ENCODE measurements at regions not wholly inside any gene's neighbourhood (a gene's known extent, or its start where the extent isn't known, plus 50 kb on each side); places are given as distances from the start of the nearest gene placed in this dataset.

- peak; percentile 41 for DNase-seq
These were observed 162.8 kb downstream of the SREK1 start for GRCh38 chr5:66306844-66307315.

DNA sequence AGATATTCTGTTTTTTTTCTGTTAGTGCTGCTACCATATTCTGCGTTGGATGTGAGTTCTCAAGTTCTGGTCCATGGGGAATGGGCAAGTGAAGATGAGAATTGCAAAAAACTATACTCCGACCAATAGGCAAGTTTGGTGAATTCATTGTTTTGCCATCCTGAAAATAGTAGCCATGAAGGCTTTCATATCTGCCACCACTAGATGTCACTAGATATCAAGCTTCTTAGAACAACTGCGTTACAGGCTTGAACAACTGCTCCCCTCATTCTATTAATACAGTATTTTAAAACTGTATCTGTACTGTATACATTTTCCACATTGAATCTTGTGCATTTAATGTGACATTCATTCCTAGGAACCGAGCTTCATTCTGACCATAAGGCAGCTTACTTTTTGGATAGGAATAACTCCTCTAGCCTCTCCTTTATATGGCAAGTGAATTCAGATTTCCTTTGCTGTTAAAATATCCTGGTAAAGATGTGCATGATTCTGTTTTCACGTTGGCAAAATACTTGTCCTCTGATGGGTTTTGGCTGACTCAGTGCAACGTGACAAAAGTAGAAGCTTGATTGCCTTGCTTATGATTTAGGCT, 163.6 kb downstream of the SREK1 start:
- DNase-seq = peak; percentile 71

GRCh38 chr5:66312266-66312665, 168.2 kb downstream of the SREK1 start:
- no peak for DNase-seq

DNA sequence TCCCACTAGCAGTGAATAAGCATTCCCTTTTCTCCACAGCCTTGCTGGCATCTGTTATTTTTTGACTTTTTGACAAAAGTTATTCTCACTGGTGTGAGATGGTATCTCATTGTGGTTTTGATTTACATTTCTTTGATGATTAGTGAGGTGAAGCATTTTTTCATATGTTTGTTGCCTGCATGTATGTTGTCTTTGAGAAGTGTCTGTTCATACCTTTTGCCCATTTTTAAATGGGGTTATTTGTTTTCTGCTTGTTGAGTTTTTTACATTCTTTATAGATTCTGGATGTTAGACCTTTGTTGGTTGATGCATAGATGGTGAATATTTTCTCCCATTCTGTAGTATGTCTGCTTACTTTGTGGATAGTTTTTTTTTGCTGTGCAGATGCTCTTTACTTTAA, 171.7 kb downstream of the SREK1 start:
- no peak for DNase-seq

GRCh38 chr5:66322786-66323528, 178.9 kb downstream of the SREK1 start:
- DNase-seq = no peak

- no peak for DNase-seq
These were observed 179.4 kb downstream of the SREK1 start for GRCh38 chr5:66323529-66323895.

DNA sequence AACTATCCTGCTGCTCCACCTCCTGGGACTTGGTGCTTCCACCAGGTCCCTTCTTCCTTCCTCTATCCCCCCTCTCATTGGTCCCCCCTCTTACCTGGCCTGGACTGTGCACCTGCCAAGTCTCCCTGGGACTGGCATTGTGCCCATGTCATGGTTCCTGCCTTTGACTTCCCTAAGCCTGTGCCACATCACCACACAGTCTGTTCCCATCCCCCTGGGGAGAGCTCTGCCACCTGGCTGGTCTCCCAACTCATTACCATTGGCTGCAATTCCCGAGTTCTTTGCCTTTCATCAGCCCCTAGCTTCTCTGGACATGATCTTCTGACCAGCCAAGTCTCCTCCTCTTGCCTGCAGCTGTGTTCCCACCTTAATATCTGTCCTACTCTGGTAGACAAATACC, 180.3 kb downstream of the SREK1 start:
- no peak for DNase-seq

GRCh38 chr5:66326276-66326675, 182.2 kb downstream of the SREK1 start:
- DNase-seq = no peak

DNA sequence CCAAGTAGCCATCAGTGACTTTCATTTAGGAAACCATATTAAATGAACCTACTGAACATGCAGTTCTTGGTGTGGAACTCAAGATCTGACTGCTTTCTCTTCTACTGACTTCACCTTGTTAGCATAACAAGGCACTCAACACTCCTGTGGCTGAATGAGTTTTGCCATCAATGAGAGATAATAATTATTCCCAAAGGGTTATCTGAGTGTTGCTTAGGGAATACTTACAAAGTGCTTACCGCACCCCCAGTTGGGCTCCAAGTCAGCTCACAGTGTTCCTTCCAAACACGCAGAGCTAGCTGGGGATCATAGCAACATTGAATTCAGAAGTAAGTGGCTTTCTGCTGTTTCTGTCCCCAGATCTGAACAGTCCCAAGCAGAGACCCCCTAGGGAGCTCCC, 182.9 kb downstream of the SREK1 start:
- no peak for DNase-seq

GRCh38 chr5:66329078-66329477, 185.0 kb downstream of the SREK1 start:
- no peak for DNase-seq

DNA sequence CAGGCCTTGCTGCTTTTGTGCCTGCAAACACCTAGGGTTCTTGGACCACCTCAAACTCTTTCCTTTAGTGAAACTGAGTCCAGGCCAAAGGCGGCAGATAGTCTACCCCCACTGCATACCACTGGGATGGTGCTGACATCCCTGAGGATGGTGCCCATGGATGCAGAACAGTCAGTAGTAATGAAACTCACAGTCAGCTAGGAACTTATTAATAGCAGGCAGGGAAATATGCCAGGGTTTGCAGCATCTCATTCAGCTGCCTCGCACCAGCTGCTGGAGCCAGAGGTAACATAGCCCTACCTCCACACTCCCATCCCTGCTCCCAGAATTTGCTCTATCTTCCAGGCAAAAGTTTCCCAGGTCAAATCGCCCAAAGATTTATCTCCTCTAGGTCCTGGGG, 189.1 kb downstream of the SREK1 start:
- no peak for DNase-seq

DNA sequence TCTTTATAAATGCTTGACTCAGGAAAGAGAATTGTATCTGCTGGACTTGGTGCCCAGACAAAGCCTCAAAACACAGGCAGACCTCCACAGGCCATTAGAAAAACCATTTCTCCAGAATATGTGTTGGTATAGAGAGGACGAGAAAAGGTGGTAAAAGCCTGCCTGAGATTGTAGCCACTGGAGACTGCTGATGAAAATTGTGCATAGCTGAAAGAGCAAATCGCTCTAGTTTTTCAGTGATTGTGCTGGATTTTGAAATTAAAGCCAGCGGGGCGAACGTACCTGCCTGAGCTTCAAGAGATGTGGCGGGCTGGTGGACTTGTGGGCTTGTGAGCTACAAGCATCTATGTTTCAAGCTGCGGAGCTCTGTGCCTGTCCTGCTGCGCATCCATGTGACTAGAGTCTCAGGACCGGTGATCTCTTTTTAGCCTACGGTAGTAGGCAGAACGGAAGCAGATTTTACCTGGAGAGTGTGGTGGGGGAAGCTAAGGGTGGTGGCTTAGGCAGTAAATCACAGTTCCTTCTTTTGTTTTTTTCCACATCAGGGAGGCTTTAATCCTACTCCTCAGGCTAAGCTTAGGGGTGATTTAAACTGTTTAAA, 193.6 kb downstream of the SREK1 start:
- DNase-seq = no peak

DNA sequence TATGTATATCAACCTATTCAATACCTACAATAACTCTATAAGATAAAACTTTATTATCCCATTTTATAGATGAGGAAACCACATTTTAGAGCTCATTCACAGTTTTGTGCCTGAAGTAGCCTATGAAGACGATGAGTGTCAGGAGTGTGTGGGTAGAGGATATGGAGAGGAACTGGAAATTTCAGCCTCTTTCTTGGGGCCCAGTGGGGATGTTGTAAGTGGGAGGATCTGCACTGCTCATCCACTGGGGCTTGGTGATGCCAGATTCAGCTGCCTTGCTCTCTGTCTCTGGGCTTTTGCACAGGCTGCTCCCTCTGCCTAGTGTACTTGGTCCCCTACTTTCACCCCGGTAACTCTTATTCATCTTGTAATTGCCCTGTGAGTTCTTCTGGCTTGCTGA, 194.7 kb downstream of the SREK1 start:
- no peak for DNase-seq

DNA sequence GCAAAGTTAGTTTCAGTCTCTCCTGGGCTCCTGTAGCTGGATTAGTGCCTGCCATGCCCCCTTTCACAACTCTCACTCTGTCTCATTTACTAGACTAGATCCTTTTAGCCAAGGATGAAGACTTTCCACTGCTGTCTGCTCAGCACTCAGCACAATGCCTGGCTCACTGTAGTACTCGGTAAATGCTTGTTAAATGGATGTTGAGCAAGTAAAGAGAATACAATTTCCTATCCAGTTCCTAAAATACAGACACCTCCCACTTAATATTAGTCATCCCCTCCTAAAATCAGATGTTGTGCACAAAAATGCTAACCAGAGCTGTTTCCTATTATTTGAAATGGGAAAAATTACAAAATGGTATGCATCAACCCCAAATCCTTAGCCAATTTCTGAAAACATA, 195.8 kb downstream of the SREK1 start:
- DNase-seq = no peak

DNA sequence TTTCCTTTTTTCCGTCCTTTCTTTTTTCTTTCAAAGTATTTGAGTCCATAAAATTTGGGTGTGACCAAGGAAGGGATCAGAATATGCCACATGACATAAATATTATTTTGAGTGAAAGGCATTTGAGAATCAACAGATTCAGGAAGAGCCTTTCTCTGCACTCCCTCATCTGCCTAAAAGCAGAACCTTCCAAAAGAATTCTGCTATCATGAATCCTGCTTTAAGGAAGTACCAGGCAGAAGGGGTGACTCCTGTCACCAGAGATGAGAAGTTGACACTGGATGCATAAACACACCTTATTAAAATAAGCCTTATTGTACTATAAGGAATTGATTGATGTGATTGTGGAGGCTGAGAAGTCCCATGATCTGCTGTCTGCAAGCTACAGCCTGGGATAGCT, 196.7 kb downstream of the SREK1 start:
- no peak for DNase-seq

DNA sequence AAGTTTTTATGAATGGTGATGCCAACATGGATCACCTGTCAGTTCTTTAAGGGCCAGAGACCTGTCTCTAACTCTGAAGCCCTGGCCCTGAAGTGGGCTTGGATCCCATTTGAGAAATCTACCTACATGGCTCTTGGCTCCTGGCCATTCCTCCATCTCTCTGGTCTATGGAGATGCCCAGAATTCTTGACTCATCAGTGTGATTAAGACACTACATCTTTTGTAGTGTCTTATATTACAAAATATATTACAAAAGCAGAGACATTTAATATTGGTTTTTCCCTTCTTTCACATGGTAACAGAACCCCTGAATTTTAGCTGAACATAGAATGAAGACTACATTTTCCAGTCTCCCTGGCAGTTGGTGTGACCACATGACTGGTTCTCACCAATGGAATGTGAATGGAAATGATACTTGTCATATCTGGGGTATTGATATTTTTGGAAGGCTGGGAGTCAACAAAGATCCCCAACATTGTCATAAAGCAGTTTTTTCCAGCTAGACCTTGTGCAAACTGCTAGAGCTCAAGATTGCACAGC, 198.3 kb downstream of the SREK1 start:
- no peak for DNase-seq

DNA sequence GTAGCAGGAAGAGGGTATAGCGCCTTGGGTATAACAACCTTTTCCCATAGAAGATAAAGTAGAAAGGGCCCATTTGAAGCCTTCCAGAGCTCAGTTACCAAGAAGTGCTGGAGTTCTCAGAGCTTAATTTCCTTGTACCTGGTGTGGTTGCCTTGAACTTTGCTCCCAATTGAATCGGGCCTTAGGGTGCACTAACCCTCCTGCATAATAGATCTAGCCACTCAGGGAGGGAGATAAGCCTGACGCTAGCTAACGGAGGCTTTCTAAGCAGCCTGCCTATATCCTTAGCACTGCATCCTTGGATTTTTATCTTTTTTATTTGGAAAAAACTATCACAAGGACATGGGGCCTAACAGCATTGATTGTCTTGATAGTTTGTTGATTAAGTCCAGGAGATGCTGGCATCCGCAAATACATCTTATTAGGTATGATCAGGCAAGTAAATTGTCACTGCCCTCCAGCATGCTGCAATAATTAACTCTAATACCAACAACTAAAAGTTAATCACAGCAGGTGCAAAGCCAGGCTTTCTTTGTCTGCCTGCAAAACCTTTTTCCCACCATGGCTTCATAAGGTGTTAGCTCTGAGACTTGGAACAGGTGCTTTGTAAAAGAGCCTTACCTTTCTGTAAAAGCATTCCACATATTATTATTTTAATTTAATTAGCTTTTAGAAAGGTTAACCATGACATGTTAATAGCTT, 199.4 kb downstream of the SREK1 start:
- no peak for DNase-seq

- DNase-seq = no peak
These were observed 200.4 kb downstream of the SREK1 start for GRCh38 chr5:66344544-66344943.

DNA sequence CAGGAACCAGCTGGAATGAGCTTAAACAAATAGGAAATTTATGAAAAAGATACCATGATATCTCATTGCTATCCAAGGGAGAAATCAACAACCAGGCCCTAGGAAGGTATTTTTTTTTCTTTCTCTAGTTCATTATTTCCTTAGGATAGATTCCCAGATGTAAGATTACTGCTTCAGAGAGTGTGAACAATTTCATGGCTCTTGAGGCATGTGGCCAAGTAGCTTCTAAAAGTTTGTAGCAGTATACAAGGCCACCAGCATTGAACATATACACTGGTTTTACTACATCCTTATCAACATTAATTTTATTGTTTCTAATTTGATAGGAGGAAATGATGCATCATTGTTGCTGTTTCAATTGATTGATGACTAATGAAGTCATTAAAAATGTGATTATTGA, 201.2 kb downstream of the SREK1 start:
- no peak for DNase-seq

DNA sequence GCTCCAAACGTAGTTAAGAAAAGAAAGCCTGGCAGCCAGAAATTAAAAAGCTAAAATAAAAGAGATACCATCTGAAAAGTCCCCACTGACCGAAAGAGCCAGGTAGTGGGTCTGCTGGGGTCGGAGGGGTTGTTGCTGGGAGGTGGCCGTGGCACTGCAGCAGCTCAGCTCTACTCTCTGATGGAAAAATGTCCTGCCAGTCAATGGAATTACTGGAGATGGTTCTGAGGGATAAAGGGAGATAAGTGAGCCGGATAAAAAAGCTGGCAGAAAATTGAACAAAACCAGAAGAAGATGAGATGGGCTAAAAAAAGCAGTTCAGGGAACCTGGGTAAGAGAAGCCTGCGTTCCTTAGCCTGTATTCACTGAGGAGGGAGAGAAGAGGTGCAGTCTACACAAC, 202.8 kb downstream of the SREK1 start:
- no peak for DNase-seq

GRCh38 chr5:66348387-66349125, 204.5 kb downstream of the SREK1 start:
- DNase-seq = no peak

DNA sequence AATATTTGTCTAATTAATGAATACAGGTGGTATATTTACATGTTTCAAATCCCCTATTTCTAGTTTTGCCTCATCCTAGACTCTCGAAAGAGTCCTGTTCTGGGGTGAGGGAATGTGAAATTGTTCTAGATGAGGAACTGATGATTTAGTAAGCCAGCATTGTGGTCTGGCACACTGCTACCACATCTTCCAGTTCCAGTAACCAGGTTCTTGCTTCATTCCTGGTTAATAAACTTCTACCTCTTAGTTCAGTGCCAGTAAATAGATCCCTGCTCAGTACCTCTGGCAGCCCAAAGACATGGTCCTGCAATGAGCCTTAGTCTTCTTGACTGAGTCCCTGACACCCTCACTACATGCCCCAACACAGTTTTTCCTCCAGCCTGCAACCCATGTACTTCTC, 207.7 kb downstream of the SREK1 start:
- no peak for DNase-seq

DNA sequence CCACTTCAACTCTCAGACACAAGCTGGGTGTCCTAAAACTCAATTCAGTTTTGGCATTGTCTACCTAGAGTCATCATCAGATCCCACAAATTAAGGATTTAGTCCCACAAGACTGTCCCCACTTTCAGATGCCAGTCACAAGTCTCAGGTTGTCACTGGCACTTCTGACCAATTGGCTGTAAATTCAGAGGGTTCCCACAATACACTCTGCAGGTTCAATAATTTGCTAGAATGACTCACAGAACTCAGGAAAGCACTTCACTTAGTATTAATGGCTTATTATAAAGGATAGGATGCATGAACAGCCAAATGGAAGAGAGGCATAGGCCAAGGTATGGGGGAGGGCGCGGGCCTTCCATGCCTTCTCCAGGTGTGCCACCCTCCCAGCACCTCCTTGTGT, 209.1 kb downstream of the SREK1 start:
- DNase-seq = no peak
